ENCODE measurements at regions not wholly inside any gene's neighbourhood (a gene's known extent, or its start where the extent isn't known, plus 50 kb on each side); places are given as distances from the start of the nearest gene placed in this dataset.

- TF ChIP-seq CTCF (IDR thresholded peaks at IDR 0.05) = no peak
- no peak for TF ChIP-seq POLR2A (IDR thresholded peaks at IDR 0.05)
Measured at GRCh38 chr18:61025596-61025995, 307.6 kb upstream of the CDH20 start.
